GM18498 (cell line): ENCODE measurements at regions not wholly inside any gene's neighbourhood (a gene's known extent, or its start where the extent isn't known, plus 50 kb on each side); places are given as distances from the start of the nearest gene placed in this dataset.
"Not testable (repeated sequence)": the region's sequence is repeated elsewhere in the genome, so short reads cannot be mapped to it uniquely, and the experiment has no call there.

Experiments used
- ATAC-seq: cut with Tn5 transposase; IDR thresholded peaks from one replicate; pipeline ENCODE4 v1.9.1; 2021; ENCODE audit warnings: mild to moderate bottlenecking, moderate library complexity; ENCODE audit not compliant: unreplicated experiment

DNA sequence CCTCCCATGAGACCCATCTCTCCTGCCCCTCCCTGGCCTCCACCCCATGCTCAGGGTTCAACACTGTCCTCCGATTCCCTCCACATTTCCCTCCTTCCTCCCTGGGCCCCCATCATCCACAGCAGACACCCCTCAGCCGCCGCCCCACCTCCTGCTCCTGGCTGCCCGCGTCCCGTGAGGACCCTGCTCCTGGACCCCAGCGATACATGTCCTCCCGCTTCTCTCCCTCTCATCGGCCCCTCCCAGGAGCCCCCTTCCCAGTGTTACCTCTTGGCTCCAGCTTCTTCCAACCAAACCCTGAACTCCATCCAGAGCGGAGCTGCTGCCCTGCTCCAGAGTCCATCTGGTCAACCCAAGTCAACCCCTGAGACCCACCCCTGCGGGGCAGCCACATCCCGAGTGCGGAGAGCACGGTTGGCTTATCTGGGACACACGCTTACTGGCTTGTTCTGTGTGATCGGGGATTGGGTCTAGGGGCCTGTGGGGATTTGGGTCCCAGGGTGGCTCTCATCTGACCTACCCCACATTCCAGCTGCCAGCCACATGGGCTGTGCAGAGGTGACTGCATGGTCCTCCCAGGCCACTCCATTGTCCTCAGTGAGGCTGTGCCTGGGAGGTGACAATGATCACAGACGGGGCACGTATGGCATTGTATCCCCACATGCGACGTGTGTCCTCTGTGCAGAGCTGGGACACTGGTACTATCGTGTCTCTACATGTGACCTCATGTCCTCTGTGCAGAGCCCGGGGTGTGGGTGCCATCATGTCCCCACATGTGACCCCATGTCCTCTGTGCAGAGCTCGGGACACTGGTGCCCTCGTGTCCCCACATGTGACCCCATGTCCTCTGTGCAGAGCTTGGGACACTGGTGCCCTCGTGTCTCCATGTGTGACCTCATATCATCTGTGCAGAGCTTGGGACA, 333.6 kb downstream of the ADGRD1 start:
- ATAC-seq: no peak

DNA sequence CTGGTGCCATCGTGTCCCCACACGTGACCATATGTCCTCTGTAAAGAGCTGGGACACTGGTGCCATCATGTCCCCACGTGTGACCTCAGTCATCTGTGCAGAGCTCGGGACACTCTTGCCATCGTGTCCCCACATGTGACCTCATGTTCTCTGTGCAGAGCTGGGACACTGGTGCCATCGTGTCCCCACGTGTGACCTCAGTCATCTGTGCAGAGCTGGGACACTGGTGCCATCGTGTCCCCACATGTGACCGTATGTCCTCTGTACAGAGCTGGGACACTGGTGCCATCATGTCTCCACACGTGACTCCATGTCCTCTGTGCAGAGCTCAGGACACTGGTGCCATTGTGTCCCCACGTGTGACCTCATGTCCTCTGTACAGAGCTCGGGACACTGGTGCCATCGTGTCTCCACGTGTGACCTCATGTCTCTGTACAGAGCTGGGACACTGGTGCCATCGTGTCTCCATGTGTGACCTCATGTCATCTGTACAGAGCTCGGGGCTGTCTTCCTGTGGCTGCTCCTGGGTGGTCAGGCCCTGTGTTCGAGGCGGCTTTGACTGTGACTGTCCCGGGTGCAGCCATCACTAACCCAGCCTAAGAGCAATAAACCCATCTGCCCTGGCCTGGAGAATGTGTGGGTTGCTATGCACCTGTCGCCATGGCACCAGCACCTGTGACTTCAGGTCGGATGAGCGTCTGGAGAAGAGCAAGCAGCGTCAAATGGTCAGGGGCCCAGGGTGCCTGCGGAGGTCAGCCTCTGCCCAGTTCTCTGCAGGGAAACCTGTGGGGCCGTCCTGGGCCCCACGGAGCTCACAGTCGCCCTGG, 334.4 kb downstream of the ADGRD1 start:
- ATAC-seq: no peak

DNA sequence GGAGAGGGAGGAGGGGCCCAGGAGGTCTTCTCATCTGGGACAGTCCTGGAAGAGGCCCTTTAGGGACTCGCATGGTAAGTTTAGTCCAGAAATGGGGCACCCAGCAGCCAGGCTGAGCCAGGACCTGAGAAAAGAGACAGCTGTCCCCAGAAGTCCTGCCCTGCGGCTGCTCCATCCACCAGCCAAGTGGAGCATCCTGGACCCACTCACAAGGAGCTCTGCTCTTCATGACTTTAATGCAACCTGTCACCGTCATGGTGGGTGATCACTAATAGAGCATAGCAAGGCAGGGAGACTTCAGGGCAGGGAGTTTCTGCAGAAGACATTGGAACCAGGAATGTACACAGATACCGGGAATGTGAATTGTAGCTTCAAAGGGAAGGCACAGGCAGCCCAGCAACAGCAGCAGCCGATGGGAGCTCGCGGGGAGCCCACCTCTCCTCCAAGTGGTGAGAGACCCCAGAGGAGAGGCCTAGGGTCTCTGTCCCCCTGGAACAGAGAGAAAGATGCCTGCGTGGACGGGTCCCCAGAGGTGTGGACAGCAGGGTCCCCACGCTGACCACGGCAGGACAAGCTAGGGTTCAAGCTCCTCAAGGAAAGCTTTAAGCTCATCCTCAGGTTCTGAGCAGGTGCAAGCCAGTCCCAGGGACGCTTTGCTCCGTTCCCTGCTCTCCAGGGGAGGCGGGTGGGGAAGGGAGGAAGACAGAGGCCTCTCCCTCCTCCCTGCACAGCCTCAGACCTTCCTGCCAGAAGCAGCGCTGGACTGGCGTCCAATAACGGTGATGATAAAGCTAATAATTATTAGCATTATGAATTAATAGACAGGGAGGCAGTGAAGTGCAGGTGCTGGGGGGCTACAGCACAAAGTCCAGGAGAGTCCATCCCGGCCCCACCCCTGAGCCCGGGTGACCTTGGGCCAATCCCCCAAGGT, 335.3 kb downstream of the ADGRD1 start:
- ATAC-seq: not testable (repeated sequence)

DNA sequence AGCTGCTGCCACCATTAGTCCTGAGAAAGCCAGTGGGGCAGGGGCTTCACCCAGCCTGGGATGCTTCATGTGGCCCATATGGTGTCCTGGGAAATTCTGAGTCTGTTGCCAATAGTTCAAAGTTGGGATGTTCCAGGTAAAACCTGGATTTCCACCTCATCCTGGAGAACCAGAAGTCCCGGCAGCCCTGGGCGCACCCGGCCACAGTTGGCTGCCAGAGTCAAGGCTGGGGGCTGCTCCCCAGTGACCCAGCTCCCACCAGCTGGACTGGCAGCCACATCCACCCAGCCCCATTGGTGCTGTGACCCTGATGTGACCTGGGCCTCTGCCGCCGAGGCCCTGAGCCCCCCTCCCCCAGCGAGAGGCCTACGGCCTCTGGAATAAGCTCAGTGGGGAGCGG, 336.1 kb downstream of the ADGRD1 start:
- not testable (repeated sequence) for ATAC-seq

DNA sequence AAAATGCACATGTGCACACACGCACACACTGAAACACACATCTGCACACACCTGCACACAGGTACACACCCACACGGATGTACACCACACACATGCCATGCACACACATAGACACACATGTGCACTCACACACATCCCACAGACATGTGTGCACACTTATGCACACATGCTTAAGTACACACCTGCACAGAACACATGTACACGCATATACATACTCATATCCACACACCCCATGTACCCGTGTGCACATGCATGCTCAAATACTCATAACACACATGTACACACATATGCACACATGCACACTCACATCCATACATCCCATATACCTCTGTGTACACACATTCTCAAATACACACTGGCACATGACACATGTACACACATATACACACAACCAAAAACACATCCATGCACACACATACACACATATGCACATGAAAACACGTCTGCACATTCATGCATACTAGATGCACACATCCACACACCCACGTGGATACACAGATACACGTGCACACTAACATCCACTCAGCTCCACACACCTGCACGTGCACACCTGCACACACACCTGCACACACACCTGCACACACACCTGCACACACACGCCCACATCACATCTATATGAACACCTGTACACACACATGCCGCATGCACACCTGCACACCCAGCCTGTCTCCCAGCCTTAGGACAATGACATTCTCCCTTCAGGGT, 336.7 kb downstream of the ADGRD1 start:
- no peak for ATAC-seq

DNA sequence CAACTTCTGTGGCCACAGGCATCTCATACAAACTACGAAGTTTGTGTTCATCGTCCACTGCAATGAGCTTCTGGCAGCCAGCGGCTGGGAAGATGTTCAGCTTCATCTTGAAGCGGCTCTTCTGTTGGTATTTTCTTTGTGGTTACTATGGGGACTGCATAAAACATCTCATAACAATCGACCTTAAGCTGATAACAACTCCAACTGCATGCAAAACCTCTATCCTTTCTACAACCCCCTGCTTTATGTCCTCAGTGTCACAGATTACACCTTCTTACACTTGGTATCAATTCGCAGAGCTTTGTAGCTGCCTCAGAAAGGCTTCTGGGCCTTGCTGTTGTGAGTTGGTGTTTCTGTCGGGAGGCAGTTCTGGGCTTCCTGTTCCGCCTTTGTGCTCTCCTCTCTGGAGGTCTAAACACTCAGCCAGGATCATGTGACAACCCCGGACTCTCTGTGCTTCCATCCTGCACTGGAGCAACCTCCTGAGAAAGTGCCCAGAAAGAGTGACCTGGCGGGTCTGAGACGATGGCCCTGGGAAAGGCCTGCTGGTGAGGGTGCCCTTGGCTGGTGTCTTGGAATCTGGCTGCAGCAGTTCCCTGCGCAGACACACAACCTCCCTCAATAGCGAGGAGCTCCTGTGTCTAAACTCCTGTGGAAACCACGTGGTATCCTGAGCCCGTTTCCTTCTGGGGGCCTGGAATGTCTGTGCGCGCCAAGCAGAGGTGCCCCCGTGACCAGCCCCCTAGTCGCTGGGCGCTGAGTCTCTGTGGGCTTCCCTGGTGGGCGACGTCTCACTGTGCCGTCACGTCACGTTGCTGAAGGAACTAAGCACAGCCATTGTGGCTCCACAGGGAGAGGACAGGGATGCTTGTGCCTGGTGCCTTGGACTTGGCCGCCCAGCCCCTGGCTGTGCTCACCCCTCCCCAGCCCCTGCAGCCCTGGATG, 339.6 kb downstream of the ADGRD1 start:
- not testable (repeated sequence) for ATAC-seq

DNA sequence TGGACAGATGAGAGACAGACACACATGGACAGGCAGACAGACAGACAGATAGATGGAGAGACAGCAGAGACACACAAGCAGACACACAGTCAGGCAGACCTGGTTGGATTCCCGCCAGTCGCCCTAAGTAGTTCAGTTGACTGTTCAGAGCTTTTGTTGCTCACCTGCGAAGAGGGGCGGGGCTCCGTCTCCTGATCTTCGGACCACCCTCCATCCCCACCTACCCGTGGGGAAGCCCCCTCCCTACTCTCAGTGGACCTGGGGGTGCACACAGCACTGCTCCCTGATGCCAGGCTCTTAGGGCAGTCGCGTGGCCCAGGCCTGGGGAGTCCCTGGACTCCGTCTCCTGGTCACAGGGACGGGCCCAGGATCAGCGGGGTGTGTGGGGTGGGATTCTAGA, 341.0 kb downstream of the ADGRD1 start:
- not testable (repeated sequence) for ATAC-seq

DNA sequence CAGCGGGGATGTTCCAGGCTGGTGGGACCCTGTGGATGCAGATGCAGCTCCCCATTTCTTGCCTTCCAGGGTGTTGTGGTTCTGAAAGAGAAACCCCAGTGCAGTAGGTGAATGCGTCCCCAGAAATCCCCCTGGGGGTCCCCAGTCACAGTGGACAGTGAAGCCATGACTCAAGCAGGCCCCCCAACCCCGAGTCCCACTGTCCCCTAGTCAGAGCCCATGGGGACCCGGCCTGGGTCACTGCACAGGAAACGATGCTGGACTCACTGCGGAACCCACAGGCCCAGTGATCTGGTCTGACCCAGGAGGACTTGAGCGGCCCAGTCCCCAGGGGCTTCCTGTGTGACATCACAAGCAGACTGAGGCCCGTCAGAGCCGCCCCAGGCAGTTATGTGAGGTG, 341.4 kb downstream of the ADGRD1 start:
- not testable (repeated sequence) for ATAC-seq

DNA sequence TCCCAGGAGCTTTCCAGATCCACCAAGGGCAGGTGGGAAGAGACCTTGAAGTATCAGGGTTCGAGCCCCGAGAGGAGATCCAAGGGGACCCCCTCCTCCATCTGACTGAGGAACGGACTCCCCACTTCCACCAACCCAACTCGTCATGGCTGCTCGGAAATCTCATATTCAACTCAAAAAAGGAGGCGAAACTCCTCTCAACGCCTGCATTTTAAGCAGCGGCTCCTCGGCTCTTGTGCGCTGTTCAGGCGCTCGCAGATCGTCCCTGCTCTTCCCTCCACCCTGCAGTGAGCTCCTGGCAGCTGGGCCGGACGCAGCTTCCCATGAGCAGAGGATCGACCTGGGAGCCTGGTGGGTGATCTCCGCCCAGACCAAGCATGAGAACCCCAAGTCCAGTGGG, 341.9 kb downstream of the ADGRD1 start:
- ATAC-seq: not testable (repeated sequence)

DNA sequence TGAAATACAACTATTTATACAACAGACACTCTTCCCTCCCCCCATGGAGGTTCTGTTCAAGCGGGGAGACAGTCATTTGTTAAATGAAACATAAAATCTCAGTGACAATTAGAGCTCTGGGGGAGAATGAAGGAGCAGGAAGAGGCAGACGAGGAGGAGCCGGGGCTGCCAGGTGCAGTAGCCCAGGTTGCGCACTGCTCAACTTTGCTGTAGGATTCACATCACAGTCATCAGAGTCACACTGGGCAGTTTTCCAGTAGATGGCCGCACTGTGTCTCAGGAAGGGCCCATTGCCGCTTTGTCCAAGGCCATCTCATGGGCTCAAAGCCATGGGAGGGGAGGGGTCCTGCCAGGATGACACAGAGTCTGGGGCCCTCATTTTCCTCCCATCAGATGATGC, 342.4 kb downstream of the ADGRD1 start:
- not testable (repeated sequence) for ATAC-seq

DNA sequence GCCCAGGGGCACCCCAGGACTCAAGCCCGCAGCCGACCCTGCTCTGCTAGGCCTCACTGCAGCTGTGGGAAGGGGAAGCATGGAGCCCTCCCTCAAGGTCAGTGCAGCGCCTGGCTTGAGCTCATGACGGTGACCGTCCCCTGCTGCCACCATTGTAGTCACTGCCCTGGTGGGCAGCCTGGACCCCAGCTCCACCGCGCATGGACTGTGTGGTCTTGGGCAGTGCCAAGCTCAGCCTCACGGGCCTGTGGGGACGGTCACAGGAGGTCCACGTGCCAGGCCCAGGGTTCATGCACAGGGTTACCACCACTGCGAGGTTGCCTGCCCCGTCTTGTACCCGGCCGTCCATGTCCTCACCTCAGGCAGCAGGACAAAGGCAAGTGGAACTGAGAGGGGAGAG, 342.9 kb downstream of the ADGRD1 start:
- ATAC-seq: not testable (repeated sequence)

DNA sequence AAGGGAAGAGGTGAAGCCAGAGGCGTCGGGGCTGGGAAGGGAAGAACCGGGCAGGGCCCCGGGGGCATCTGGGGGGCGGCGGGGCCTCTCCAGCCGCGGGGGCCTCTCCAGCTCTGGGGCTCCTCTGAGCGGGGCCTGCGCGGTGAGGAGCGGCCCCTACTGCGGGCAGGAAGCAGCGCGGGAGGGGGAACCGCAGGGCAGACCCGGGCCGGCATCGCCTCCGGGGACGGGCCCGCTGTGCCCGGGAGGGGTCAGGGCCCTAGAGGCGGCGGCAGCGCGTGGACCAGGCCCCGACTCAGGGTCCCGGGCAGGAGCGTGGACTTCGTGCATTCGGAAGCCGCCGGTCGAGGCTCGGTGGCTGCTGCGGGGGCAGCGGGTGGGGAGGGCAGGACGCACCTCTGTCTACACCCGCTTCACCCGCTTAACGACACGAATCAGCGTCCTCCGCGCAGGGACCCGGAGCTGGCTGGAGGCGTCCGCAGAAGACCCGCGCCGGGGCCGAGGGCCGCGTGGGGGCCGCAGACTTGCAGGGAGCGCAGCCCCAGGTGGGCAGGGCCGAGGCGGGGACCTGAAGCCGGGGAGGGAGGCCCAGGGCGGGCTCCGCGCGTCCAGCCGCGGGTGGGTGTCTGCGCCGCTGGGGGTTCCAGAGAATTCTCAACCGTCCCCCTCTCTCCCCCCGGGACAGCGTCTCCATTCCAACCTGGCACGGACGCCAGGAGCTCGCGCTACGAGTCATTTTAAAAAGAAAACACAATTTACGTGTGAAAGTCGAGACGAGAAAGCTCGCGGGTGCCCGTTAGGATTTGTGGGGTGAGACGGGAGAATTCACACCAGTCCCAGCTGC, 345.0 kb downstream of the ADGRD1 start:
- not testable (repeated sequence) for ATAC-seq

DNA sequence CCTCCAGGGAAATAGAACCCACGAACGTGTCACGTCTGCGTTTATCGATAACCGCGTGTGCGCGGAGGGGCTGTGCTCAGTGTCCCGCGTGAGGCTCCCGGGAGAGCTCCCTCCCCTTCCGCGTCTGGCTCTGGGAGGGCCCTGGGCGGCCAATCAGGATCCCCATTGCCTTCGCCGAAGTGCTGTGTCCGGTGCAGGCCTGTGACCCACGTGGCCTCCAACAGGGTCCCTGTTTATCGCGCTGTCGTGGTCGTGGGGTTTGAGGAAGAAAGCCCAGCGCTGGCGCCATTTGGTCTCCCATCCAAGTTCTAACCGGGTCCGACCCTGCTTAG, 345.6 kb downstream of the ADGRD1 start:
- ATAC-seq: not testable (repeated sequence)

DNA sequence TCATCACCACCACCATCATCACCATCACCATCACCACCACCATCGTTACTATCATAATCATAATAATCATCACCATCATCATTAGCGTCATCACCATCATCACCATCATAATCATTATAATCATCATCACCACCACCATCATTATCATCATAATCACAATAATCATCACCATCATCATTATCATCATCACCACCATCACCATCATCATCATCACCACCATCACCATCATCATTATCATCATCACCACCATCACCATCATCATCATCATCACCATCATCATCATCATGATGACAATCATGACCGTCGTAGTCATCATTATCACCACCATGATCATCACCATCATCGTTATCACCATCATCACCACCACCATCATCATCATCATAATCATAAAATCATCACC, 349.9 kb downstream of the ADGRD1 start:
- not testable (repeated sequence) for ATAC-seq

DNA sequence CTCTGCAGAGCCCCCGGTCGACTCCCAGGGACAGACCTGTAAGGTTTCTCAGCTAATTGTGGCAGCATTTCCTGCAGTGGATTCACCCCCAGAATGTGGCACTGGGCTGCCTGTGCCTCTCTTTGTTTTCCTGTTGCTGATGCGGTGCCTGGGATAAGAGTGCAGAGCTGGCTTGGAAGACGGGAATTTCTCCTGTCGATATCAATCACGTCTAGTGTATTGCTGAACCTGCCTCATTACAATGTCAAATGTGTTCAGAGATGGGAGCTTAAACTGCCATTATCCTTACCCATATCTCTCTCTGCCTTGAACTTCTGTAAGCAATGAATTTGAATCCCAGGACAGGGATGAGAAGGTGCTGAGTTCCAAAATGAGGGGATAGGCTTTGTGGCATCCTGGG, 350.9 kb downstream of the ADGRD1 start:
- ATAC-seq: not testable (repeated sequence)

DNA sequence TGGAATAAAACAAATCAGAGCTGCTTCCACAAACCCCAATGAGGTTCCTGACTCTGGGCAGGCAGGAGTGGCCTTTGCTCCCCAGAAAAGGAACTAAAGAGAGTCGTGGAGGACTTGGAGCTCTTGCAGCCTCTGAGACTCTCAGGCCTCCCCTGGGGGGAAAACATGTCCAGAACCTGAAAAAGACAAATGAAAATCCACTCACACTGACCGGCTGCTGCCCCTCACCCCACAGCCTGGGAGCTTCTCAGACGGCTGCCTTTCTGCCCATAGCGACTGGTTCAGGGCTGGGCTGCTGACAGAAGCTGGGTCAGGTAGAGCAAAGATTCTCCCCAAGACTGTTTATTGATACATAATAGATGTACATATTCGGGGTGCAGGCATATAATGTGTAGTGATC, 356.0 kb downstream of the ADGRD1 start:
- no peak for ATAC-seq

DNA sequence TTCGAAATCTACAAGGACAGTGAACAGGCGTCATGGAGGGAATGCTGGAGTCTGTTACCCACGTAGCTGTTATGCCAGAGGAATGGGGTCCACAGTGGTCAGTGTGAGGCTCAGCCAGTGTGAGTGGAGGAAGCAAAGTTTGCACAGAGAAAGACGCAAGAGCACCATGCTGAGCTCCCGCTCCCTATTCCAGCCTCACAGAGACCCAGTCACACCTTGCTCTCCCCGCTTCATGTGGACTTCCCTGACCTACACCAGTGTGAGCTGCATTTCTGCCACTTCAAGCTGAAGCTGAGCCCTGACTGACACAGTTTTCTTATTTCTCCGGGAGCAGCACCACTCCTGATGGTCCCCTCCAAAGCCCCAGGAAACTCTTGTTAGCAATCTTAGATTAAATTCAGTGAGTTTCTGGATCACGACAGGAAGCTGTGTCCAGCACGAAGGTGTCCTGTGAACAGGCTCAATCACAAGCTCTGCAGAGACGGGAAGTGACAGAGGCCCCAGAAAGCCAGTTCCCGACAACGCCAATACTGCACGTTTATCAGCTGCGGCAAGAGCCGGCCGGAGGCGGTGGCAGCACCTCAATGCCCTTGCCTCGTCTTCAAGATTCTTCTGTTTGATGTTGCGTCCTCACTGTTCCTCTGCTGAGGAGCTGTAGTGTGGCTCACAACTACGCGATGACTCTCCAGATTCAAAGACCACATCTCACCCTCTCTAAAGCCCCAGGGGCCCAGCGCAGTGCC, 356.7 kb downstream of the ADGRD1 start:
- ATAC-seq: not testable (repeated sequence)
